ENCODE measurements at regions not wholly inside any gene's neighbourhood (a gene's known extent, or its start where the extent isn't known, plus 50 kb on each side); places are given as distances from the start of the nearest gene placed in this dataset.

DNA sequence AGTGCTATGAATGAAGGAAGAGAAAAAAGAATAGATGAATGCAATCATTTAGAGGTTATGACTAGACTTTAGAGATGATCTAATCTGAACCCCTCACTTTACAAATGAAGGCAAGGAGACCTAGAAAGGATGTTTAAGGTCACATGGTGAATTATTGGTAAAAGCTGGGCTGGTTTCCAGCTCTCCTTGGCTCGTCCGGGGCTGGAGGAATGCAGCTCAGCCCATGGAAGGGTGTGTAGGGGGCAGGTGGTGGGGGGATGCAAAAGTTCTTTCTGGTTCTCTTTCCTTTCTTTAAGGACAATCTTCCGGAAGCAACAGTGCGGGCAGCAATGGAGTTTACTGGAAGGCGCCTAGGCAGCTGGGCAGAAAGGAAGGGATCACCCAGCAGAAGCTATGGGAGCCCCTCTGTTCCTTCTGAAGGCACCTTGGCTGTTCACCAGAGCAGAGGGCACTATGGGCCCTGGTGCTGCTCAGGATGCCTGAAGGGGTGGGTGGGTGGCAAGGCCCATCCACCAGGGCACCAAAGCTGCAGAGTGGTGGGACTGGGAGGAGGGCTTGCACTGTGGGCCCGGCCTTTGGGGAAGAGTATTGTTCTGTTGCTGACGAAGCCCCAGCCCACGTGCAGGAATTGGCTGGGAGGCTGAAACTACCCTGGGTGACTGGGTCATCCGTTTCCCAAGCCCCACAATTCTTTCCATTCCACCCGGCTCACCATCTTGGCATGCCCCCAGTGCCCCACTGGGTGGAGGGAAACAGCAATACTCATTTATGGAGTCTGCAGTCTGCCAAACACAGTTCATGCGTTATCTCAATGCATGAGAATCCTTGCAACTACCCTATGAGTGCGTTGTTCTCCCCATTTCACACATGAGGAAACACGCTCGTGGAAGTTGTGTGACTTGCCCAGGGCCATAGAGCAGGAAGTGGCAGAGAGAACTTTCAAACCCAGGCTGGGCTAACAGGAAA lies 78.2 kb downstream of the IRF2BPL start:
- TF ChIP-seq, protein P1, sequence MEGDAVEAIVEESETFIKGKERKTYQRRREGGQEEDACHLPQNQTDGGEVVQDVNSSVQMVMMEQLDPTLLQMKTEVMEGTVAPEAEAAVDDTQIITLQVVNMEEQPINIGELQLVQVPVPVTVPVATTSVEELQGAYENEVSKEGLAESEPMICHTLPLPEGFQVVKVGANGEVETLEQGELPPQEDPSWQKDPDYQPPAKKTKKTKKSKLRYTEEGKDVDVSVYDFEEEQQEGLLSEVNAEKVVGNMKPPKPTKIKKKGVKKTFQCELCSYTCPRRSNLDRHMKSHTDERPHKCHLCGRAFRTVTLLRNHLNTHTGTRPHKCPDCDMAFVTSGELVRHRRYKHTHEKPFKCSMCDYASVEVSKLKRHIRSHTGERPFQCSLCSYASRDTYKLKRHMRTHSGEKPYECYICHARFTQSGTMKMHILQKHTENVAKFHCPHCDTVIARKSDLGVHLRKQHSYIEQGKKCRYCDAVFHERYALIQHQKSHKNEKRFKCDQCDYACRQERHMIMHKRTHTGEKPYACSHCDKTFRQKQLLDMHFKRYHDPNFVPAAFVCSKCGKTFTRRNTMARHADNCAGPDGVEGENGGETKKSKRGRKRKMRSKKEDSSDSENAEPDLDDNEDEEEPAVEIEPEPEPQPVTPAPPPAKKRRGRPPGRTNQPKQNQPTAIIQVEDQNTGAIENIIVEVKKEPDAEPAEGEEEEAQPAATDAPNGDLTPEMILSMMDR (IDR thresholded peaks at IDR 0.05 in 8 of 11, conservative IDR thresholded peaks at IDR 0.05 in 3 of 11): no peak
- peak in 1 of 3 donors; percentile 23 for TF ChIP-seq POLR2AphosphoS5 (IDR thresholded peaks at IDR 0.05)
